ENCODE measurements at regions not wholly inside any gene's neighbourhood (a gene's known extent, or its start where the extent isn't known, plus 50 kb on each side); places are given as distances from the start of the nearest gene placed in this dataset.

DNA sequence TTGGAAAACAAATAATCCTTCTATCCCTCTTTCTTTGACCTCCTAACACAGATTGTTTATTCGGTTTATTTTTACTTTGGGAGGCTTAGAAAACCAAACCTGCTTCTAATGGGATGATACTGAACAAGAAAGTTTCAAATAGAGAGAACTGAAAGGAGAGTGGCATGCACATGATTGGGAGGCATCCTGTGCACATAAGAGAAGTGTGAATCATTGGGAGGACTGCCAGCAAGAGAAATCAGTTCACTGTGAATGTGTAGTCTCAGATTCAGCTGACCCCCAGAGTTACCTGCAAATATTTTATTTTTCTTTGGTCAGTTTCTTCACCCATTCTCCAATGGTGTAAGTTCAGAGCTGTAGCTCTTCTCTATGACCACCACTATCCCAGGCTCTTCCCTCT, 1363.2 kb upstream of the ACVR2A start:
- no peaks in the 10 kb centered on the region for H4K20me1 ChIP-seq (ENCODE audit: low read length)
- no peaks in the 10 kb centered on the region for H3K9me3 ChIP-seq (ENCODE audit: low read length)
- H3K27ac ChIP-seq (ENCODE audit: low read length) = no peak overlapping the region
- intact Hi-C loops (cut with micrococcal nuclease) = no loop called here
- no peaks in the 10 kb centered on the region for H3F3A ChIP-seq (ENCODE audit: low read length, unreplicated experiment)
- CTCF ChIA-PET = no interaction called here
- 0 out of 2 replicates have a peak, but pooled peaks cover 5% of the 10 kb centered on the region for H3K4me1 ChIP-seq (ENCODE audit: insufficient read depth, low read length)
- peak; percentile 89 for ATAC-seq
- no peak overlapping the region for H3K9ac ChIP-seq (ENCODE audit: low read length)
- POLR2A ChIA-PET (ENCODE audit: unreplicated experiment) = no interaction called here
- H3K4me3 ChIP-seq (ENCODE audit: low read length) = no peak overlapping the region
- BruUV-seq (replicated peaks) = no TSS peak
- no peaks in the 10 kb centered on the region for H3K36me3 ChIP-seq (ENCODE audit: low read depth, low read length)
- TF ChIP-seq EZH2phosphoT487 (IDR thresholded peaks at IDR 0.05; ENCODE audit: borderline replicate concordance, low read length) (no peak), EZH2 (IDR thresholded peaks at IDR 0.05; ENCODE audit: low read length, unreplicated experiment) (no peak)
- TF ChIP-seq, protein P1, sequence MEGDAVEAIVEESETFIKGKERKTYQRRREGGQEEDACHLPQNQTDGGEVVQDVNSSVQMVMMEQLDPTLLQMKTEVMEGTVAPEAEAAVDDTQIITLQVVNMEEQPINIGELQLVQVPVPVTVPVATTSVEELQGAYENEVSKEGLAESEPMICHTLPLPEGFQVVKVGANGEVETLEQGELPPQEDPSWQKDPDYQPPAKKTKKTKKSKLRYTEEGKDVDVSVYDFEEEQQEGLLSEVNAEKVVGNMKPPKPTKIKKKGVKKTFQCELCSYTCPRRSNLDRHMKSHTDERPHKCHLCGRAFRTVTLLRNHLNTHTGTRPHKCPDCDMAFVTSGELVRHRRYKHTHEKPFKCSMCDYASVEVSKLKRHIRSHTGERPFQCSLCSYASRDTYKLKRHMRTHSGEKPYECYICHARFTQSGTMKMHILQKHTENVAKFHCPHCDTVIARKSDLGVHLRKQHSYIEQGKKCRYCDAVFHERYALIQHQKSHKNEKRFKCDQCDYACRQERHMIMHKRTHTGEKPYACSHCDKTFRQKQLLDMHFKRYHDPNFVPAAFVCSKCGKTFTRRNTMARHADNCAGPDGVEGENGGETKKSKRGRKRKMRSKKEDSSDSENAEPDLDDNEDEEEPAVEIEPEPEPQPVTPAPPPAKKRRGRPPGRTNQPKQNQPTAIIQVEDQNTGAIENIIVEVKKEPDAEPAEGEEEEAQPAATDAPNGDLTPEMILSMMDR (conservative IDR thresholded peaks at IDR 0.05; ENCODE audit: low read depth, low read length) = no peak
- peak; percentile 65 for DNase-seq
- H3K4me2 ChIP-seq (ENCODE audit: low read length) = no peak overlapping the region
- no peaks in the 10 kb centered on the region for H3K27me3 ChIP-seq (ENCODE audit: low read length)
- no peaks in the 10 kb centered on the region for H3K9me2 ChIP-seq (replicated peaks; ENCODE audit: low read length)
- no peaks in the 10 kb centered on the region for H3K79me2 ChIP-seq (ENCODE audit: low read length)
- no peak overlapping the region for H2AFZ ChIP-seq (ENCODE audit: low read length)

DNA sequence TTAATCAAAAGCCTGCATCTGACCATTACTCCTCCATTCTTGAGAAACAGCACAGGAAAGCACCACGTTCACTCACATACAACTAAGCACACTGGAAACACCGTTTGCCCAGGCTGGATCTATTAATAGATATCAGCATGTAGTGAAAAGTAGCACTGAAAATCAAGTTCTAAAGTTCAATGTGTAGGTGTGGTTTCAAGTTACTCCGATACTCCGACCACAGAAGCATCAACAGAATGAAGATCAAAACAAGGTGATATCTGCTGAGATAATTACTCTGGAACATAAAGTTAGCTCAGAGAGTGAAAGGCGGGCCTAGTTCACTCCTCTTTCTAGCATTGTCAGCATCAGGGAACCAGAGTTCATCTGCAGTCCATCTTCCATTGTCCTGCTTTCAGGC, 1367.4 kb upstream of the ACVR2A start:
- H3K27me3 ChIP-seq (ENCODE audit: low read length) = no peaks in the 10 kb centered on the region
- no TSS peak for BruUV-seq (replicated peaks)
- no peaks in the 10 kb centered on the region for H4K20me1 ChIP-seq (ENCODE audit: low read length)
- ATAC-seq = no peak
- intact Hi-C loops (cut with micrococcal nuclease) = no loop called here
- DNase-seq = no peak
- 0 out of 2 replicates have a peak, but pooled peaks cover 5% of the 10 kb centered on the region for H3K4me1 ChIP-seq (ENCODE audit: insufficient read depth, low read length)
- ChIA-PET POLR2A (ENCODE audit: unreplicated experiment) (no interaction called here), CTCF (no interaction called here)
- no peaks in the 10 kb centered on the region for H3K79me2 ChIP-seq (ENCODE audit: low read length)
- H3K4me2 ChIP-seq (ENCODE audit: low read length) = no peak overlapping the region
- no peak overlapping the region for H3K4me3 ChIP-seq (ENCODE audit: low read length)
- no peaks in the 10 kb centered on the region for H3F3A ChIP-seq (ENCODE audit: low read length, unreplicated experiment)
- H3K9ac ChIP-seq (ENCODE audit: low read length) = no peak overlapping the region
- H3K9me2 ChIP-seq (replicated peaks; ENCODE audit: low read length) = no peaks in the 10 kb centered on the region
- H3K27ac ChIP-seq (ENCODE audit: low read length) = no peak overlapping the region
- no peaks in the 10 kb centered on the region for H3K36me3 ChIP-seq (ENCODE audit: low read depth, low read length)
- TF ChIP-seq, protein P1 (conservative IDR thresholded peaks at IDR 0.05; ENCODE audit: low read depth, low read length) = no peak
- TF ChIP-seq EZH2phosphoT487 (IDR thresholded peaks at IDR 0.05; ENCODE audit: borderline replicate concordance, low read length) (no peak), EZH2 (IDR thresholded peaks at IDR 0.05; ENCODE audit: low read length, unreplicated experiment) (no peak)
- H3K9me3 ChIP-seq (ENCODE audit: low read length) = no peaks in the 10 kb centered on the region
- H2AFZ ChIP-seq (ENCODE audit: low read length) = no peak overlapping the region

- H3K9me3 ChIP-seq (ENCODE audit: low read length) = no peaks in the 10 kb centered on the region
- no peaks in the 10 kb centered on the region for H3F3A ChIP-seq (ENCODE audit: low read length, unreplicated experiment)
- BruUV-seq (replicated peaks) = no TSS peak
- no peak for ATAC-seq
- H3K27ac ChIP-seq (ENCODE audit: low read length) = no peak overlapping the region
- H4K20me1 ChIP-seq (ENCODE audit: low read length) = no peaks in the 10 kb centered on the region
- TF ChIP-seq EZH2 (IDR thresholded peaks at IDR 0.05; ENCODE audit: low read length, unreplicated experiment) (no peak), EZH2phosphoT487 (IDR thresholded peaks at IDR 0.05; ENCODE audit: borderline replicate concordance, low read length) (no peak)
- TF ChIP-seq, protein P1 (conservative IDR thresholded peaks at IDR 0.05; ENCODE audit: low read depth, low read length) = no peak
- no peak for DNase-seq
- ChIA-PET POLR2A (ENCODE audit: unreplicated experiment) (no interaction called here), CTCF (interaction anchor here (0.5 kb wide), 1 partner anchor 1552 kb away, joined by 6 read pairs; the partner anchor contains the start of gene MBD5)
- no peak overlapping the region for H3K4me3 ChIP-seq (ENCODE audit: low read length)
- H3K9ac ChIP-seq (ENCODE audit: low read length) = no peak overlapping the region
- H3K4me2 ChIP-seq (ENCODE audit: low read length) = no peak overlapping the region
- no peaks in the 10 kb centered on the region for H3K79me2 ChIP-seq (ENCODE audit: low read length)
- intact Hi-C loops (cut with micrococcal nuclease) = no loop called here
- no peaks in the 10 kb centered on the region for H3K36me3 ChIP-seq (ENCODE audit: low read depth, low read length)
- no peaks in the 10 kb centered on the region for H3K4me1 ChIP-seq (ENCODE audit: insufficient read depth, low read length)
- H3K27me3 ChIP-seq (ENCODE audit: low read length) = no peaks in the 10 kb centered on the region
- no peaks in the 10 kb centered on the region for H3K9me2 ChIP-seq (replicated peaks; ENCODE audit: low read length)
- H2AFZ ChIP-seq (ENCODE audit: low read length) = no peak overlapping the region
Observed at GRCh38 chr2:146468578-146468977, 1376.3 kb upstream of the ACVR2A start.

Data from PC-3 (cell line).